Trophoblast cell (in vitro differentiated cells and primary cell): ENCODE measurements at regions not wholly inside any gene's neighbourhood (a gene's known extent, or its start where the extent isn't known, plus 50 kb on each side); places are given as distances from the start of the nearest gene placed in this dataset.

Experiments
- DNase-seq, 2 donors: peaks; one replicate each; pipeline ENCODE4 v3.0.0-alpha.2; 2016
- H2AFZ ChIP-seq: 2 replicates; pipeline ENCODE4 v1.6.1; 2013; ENCODE audit warnings: low read length, moderate library complexity, mild to moderate bottlenecking; ENCODE audit not compliant: insufficient read depth, poor library complexity
- H2AK5ac ChIP-seq: 2 replicates; pipeline ENCODE4 v1.6.1; 2013; ENCODE audit warnings: mild to moderate bottlenecking, low read length
- H2BK120ac ChIP-seq: 2 replicates; pipeline ENCODE4 v1.6.1; 2013; ENCODE audit warnings: low read length, mild to moderate bottlenecking, moderate library complexity; ENCODE audit not compliant: insufficient read depth, poor library complexity
- H2BK12ac ChIP-seq: 2 replicates; pipeline ENCODE4 v1.6.1; 2013; ENCODE audit warnings: mild to moderate bottlenecking, low read length, moderate library complexity
- H2BK5ac ChIP-seq: 2 replicates; pipeline ENCODE4 v1.6.1; 2013; ENCODE audit warnings: low read length, low read depth, moderate library complexity, mild to moderate bottlenecking; ENCODE audit not compliant: poor library complexity
- H3K14ac ChIP-seq: 2 replicates; pipeline ENCODE4 v1.6.1; 2013; ENCODE audit warnings: mild to moderate bottlenecking, low read length
- H3K18ac ChIP-seq: 2 replicates; pipeline ENCODE4 v1.6.1; 2013; ENCODE audit warnings: mild to moderate bottlenecking, low read length
- H3K23ac ChIP-seq: 2 replicates; pipeline ENCODE4 v1.6.1; 2013; ENCODE audit warnings: low read length
- H3K27ac ChIP-seq: 2 replicates; pipeline ENCODE4 v1.5.1; 2013; ENCODE audit warnings: low read depth, mild to moderate bottlenecking, inconsistent platforms, low read length, moderate library complexity
- H3K27me3 ChIP-seq: 2 replicates; pipeline ENCODE4 v1.6.1; 2013; ENCODE audit warnings: inconsistent platforms, mild to moderate bottlenecking, low read length, moderate library complexity; ENCODE audit not compliant: insufficient read depth
- H3K36me3 ChIP-seq, 2 experiments: 1 replicate in 1 of 2; 2 replicates in 1 of 2; pipeline ENCODE4 v1.6.1; 2013; ENCODE audit warnings: low read length in 2 of 2, mild to moderate bottlenecking in 2 of 2, moderate library complexity in 1 of 2; ENCODE audit not compliant: insufficient read depth in 2 of 2, control insufficient read depth in 1 of 2
- H3K4ac ChIP-seq: 2 replicates; pipeline ENCODE4 v1.6.1; 2013; ENCODE audit warnings: low read depth, mild to moderate bottlenecking, low read length, moderate library complexity
- H3K4me1 ChIP-seq, 2 experiments: 1 replicate in 1 of 2; 2 replicates in 1 of 2; pipeline ENCODE4 v1.6.1; 2013; ENCODE audit warnings: low read length in 2 of 2, mild to moderate bottlenecking in 2 of 2, moderate library complexity in 1 of 2; ENCODE audit not compliant: insufficient read depth in 2 of 2, control insufficient read depth in 1 of 2
- H3K4me2 ChIP-seq: 2 replicates; pipeline ENCODE4 v1.6.1; 2013; ENCODE audit warnings: inconsistent platforms, mild to moderate bottlenecking, low read length, moderate library complexity
- H3K4me3 ChIP-seq: 2 replicates; pipeline ENCODE4 v1.5.1; 2013; ENCODE audit warnings: mild to moderate bottlenecking, low read depth, low read length, inconsistent platforms
- H3K79me1 ChIP-seq: one replicate; pipeline ENCODE4 v1.6.1; 2013; ENCODE audit warnings: low read length
- H3K79me2 ChIP-seq: 2 replicates; pipeline ENCODE4 v1.6.1; 2013; ENCODE audit warnings: low read length, mild to moderate bottlenecking; ENCODE audit not compliant: control insufficient read depth, insufficient read depth, poor library complexity
- H3K9ac ChIP-seq: 2 replicates; pipeline ENCODE4 v1.6.1; 2013; ENCODE audit warnings: mild to moderate bottlenecking, low read length
- H3K9me3 ChIP-seq: 2 replicates; pipeline ENCODE4 v1.6.1; 2013; ENCODE audit warnings: low read depth, mild to moderate bottlenecking, control low read depth, inconsistent platforms, low read length; ENCODE audit not compliant: insufficient read depth
- H4K12ac ChIP-seq: 2 replicates; pipeline ENCODE4 v1.6.1; 2013; ENCODE audit warnings: low read depth, mild to moderate bottlenecking, low read length, moderate library complexity
- H4K8ac ChIP-seq: 2 replicates; pipeline ENCODE4 v1.6.1; 2013; ENCODE audit warnings: low read depth, mild to moderate bottlenecking, low read length, moderate library complexity
- H4K91ac ChIP-seq: one replicate; pipeline ENCODE4 v1.6.1; 2013; ENCODE audit warnings: low read depth, mild to moderate bottlenecking, low read length, moderate library complexity
- WGBS: extraction: QIAGEN DNeasy Blood & Tissue Kit; methylation state at CpG from one replicate; pipeline ENCODE4 v1.1.7; 2013; ENCODE audit warnings: missing lambda C conversion rate; ENCODE audit not compliant: insufficient read length, insufficient coverage; ENCODE audit errors: extremely low coverage; 5-methylcytosine and 5-hydroxymethylcytosine counted together

GRCh38 chr4:152095701-152096070, 334.9 kb upstream of the GATB start:
- no peak overlapping the region for H2AK5ac ChIP-seq
- no peak overlapping the region for H4K8ac ChIP-seq
- DNase-seq, result no peak
- H3K23ac ChIP-seq, result no peak overlapping the region
- H3K4me1 ChIP-seq, result peaks cover 0 to 3% of the 10 kb centered on the region in 2 experiments
- no peak overlapping the region for H3K4ac ChIP-seq
- H3K27ac ChIP-seq, result no peak overlapping the region
- H3K9ac ChIP-seq, result no peak overlapping the region
- no peaks in the 10 kb centered on the region for H3K36me3 ChIP-seq
- no peak overlapping the region for H3K4me2 ChIP-seq
- H2BK120ac ChIP-seq, result no peak overlapping the region
- H4K12ac ChIP-seq, result no peak overlapping the region
- H3K9me3 ChIP-seq, result no peaks in the 10 kb centered on the region
- no CpG with 5 or more reads among the region's 1 CpG for WGBS
- H2AFZ ChIP-seq, result no peak overlapping the region
- peaks cover 4% of the 10 kb centered on the region for H3K79me2 ChIP-seq
- no peaks in the 10 kb centered on the region for H3K27me3 ChIP-seq
- no peak overlapping the region for H3K4me3 ChIP-seq
- no peak overlapping the region for H2BK5ac ChIP-seq
- H4K91ac ChIP-seq, result no peak overlapping the region
- H3K18ac ChIP-seq, result no peak overlapping the region
- no peak overlapping the region for H3K14ac ChIP-seq
- no peak overlapping the region for H2BK12ac ChIP-seq
- peaks cover 2% of the 10 kb centered on the region for H3K79me1 ChIP-seq

- peak; percentile 89 to 90 for DNase-seq
- Histone ChIP-seq H2BK12ac (no peak overlapping the region), H3K79me1 (peaks cover 2% of the 10 kb centered on the region), H3K14ac (no peak overlapping the region), H3K9ac (no peak overlapping the region), H3K23ac (no peak overlapping the region), H3K4me2 (no peak overlapping the region), H3K9me3 (no peaks in the 10 kb centered on the region), H3K4me1 (peaks cover 0 to 1% of the 10 kb centered on the region in 2 experiments), H3K4me3 (no peak overlapping the region), H3K18ac (no peak overlapping the region), H2BK120ac (no peak overlapping the region), H3K4ac (no peak overlapping the region), H3K36me3 (no peaks in the 10 kb centered on the region), H3K79me2 (no peaks in the 10 kb centered on the region), H3K27me3 (no peaks in the 10 kb centered on the region), H2BK5ac (no peak overlapping the region), H4K12ac (no peak overlapping the region), H2AFZ (no peak overlapping the region), H4K8ac (no peak overlapping the region), H2AK5ac (no peak overlapping the region), H3K27ac (no peak overlapping the region), H4K91ac (no peak overlapping the region)
- WGBS, result no CpG with 5 or more reads among the region's 8 CpGs
These were observed 334.3 kb upstream of the GATB start for GRCh38 chr4:152094970-152095700.

DNA sequence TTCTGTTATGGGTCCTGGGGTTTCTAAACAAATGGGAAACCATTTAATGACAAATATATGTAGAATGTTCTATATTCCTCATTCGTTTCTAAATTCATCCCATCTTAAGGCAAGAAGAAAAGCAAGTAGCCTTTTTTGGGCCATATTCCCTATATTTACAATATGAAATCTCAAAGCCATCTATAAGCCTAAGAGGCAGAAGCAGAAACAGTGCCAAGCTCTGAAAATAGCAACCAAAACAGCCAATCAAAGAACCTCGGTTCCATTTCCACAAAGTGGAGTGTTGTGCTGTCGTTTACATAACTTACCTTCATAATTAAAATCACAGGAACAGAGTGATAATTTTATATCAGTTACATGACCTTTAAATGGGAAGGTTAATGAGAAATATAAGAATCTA, 330.6 kb upstream of the GATB start:
- WGBS, result no CpG with 5 or more reads among the region's 3 CpGs

DNA sequence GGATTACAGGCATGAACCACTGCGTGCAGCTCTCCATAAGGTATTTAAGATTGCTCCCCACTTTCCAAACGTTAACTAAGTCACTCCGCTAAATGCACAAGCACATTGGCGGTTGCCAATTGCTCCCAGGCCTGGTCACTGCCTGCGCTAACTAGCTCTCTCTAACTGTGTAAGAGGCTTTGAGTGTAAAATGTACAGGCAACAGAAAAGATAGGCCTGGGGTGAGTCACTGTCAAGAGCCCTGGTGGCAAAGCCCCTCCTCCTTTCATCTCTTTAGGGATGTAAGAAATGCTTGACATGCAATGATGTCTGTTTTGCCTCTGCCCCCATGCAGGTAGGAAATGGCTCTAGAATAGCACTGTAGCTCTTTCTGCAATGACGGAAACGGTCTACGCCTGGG, 329.7 kb upstream of the GATB start:
- H3K9ac ChIP-seq, result no peak overlapping the region
- no peaks in the 10 kb centered on the region for H3K36me3 ChIP-seq
- H3K9me3 ChIP-seq, result no peaks in the 10 kb centered on the region
- H3K18ac ChIP-seq, result no peak overlapping the region
- H2BK12ac ChIP-seq, result no peak overlapping the region
- H2BK120ac ChIP-seq, result no peak overlapping the region
- H3K14ac ChIP-seq, result no peak overlapping the region
- no peak overlapping the region for H4K91ac ChIP-seq
- H3K27me3 ChIP-seq, result no peaks in the 10 kb centered on the region
- peak; percentile 89 to 94 for DNase-seq
- H2AK5ac ChIP-seq, result no peak overlapping the region
- peaks cover 0 to 1% of the 10 kb centered on the region in 2 experiments for H3K4me1 ChIP-seq
- no peak overlapping the region for H4K8ac ChIP-seq
- no peak overlapping the region for H2BK5ac ChIP-seq
- no peaks in the 10 kb centered on the region for H3K79me2 ChIP-seq
- no peak overlapping the region for H3K4me2 ChIP-seq
- H3K23ac ChIP-seq, result no peak overlapping the region
- no peak overlapping the region for H3K27ac ChIP-seq
- H3K79me1 ChIP-seq, result peaks cover 2% of the 10 kb centered on the region
- no peak overlapping the region for H3K4ac ChIP-seq
- no peak overlapping the region for H4K12ac ChIP-seq
- no peak overlapping the region for H2AFZ ChIP-seq
- H3K4me3 ChIP-seq, result no peak overlapping the region
- no CpG with 5 or more reads among the region's 8 CpGs for WGBS

More for the DNA sequence above, 330.6 kb upstream of the GATB start:
- Histone ChIP-seq H2BK5ac (no peak overlapping the region), H2BK120ac (no peak overlapping the region), H3K4me3 (no peak overlapping the region), H3K18ac (no peak overlapping the region), H3K79me2 (no peaks in the 10 kb centered on the region), H4K12ac (no peak overlapping the region), H3K23ac (no peak overlapping the region), H3K27me3 (no peaks in the 10 kb centered on the region), H3K79me1 (peaks cover 2% of the 10 kb centered on the region), H3K4me2 (no peak overlapping the region), H3K9ac (no peak overlapping the region), H3K14ac (no peak overlapping the region), H2BK12ac (no peak overlapping the region), H2AK5ac (no peak overlapping the region), H3K4ac (no peak overlapping the region), H4K91ac (no peak overlapping the region), H4K8ac (no peak overlapping the region), H3K9me3 (no peaks in the 10 kb centered on the region), H3K4me1 (peaks cover 0 to 1% of the 10 kb centered on the region in 2 experiments), H3K36me3 (no peaks in the 10 kb centered on the region), H2AFZ (no peak overlapping the region), H3K27ac (no peak overlapping the region)
- no peak for DNase-seq
